H1 (cell line): ENCODE measurements at regions not wholly inside any gene's neighbourhood (a gene's known extent, or its start where the extent isn't known, plus 50 kb on each side); places are given as distances from the start of the nearest gene placed in this dataset.

ENCODE experiments used
- CTCF ChIA-PET: fragments of 300-600 bp; sonication (Branson Sonifier 250); formaldehyde crosslinking; loops from one replicate; lab custom pipeline; 2021; ENCODE audit not compliant: partially characterized antibody; lab: Charles Lee
- POLR2A ChIA-PET: fragments of 300-600 bp; sonication (Branson Sonifier 250); formaldehyde crosslinking; loops from one replicate; lab custom pipeline; 2021; ENCODE audit warnings: inconsistent platforms; ENCODE audit not compliant: partially characterized antibody; lab: Charles Lee
- DNase-seq, 2 experiments: peaks; one replicate each; pipeline versions ENCODE4 v3.0.0 to v3.0.0-alpha.2; 2010 to 2022; ENCODE audit warnings: low spot score in 2 of 2, low read depth in 1 of 2, mixed read lengths in 1 of 2
- FAIRE-seq: peaks from 2 replicates; lab custom pipeline; 2011; peaks lifted over from hg19 to GRCh38; lab: Jason Lieb, UNC
- H2AFZ ChIP-seq: 2 replicates; pipeline ENCODE4 v1.8.1; 2012; ENCODE audit warnings: low read length, inconsistent platforms
- H2AK5ac ChIP-seq: 2 replicates; pipeline ENCODE4 v1.6.1; 2013; ENCODE audit warnings: low read depth, low read length
- H2BK120ac ChIP-seq: replicated peaks from 2 replicates; pipeline ENCODE3; 2013; ENCODE audit warnings: low read depth, low read length, inconsistent platforms
- H2BK12ac ChIP-seq: 2 replicates; pipeline ENCODE4 v1.6.1; 2013; ENCODE audit warnings: low read depth, low read length
- H2BK15ac ChIP-seq: 2 replicates; pipeline ENCODE4 v1.6.1; 2013; ENCODE audit warnings: low read length
- H2BK20ac ChIP-seq: 2 replicates; pipeline ENCODE4 v1.6.1; 2013; ENCODE audit warnings: low read length
- H2BK5ac ChIP-seq: 2 replicates; pipeline ENCODE4 v1.6.1; 2013; ENCODE audit warnings: low read depth, low read length
- H3K14ac ChIP-seq: 2 replicates; pipeline ENCODE4 v1.6.1; 2013; ENCODE audit warnings: inconsistent platforms; ENCODE audit not compliant: insufficient read length
- H3K18ac ChIP-seq: 2 replicates; pipeline ENCODE4 v1.6.1; 2013; ENCODE audit warnings: low read length; ENCODE audit errors: extremely low read depth
- H3K23ac ChIP-seq: 2 replicates; pipeline ENCODE4 v1.6.1; 2013; ENCODE audit warnings: inconsistent platforms; ENCODE audit not compliant: insufficient read length
- H3K23me2 ChIP-seq: 2 replicates; pipeline ENCODE4 v1.6.1; 2013; ENCODE audit warnings: low read depth, low read length
- H3K27ac ChIP-seq: 2 replicates; pipeline ENCODE4 v1.6.1; 2011; ENCODE audit warnings: low read depth, low read length, inconsistent platforms
- H3K27me3 ChIP-seq, 4 experiments: replicated peaks in 1 of 4; 1 replicate in 1 of 4; 2 replicates in 3 of 4; pipeline versions ENCODE4 v1.6.1 to v1.8.1; 2011 to 2013; ENCODE audit warnings: low read length in 3 of 4, mild to moderate bottlenecking in 3 of 4, inconsistent platforms in 2 of 4, mixed read lengths in 2 of 4, moderate library complexity in 1 of 4; ENCODE audit not compliant: control insufficient read depth in 3 of 4, insufficient read depth in 3 of 4; ENCODE audit errors: extremely low read depth in 1 of 4
- H3K36me3 ChIP-seq, 4 experiments: 2 replicates each; pipeline versions ENCODE4 v1.6.1 to v1.8.1; 2011 to 2013; ENCODE audit warnings: mild to moderate bottlenecking in 4 of 4, low read length in 3 of 4, moderate library complexity in 2 of 4, control low read depth in 1 of 4, inconsistent platforms in 1 of 4; ENCODE audit not compliant: insufficient read depth in 4 of 4, control insufficient read depth in 2 of 4
- H3K4ac ChIP-seq: replicated peaks from 2 replicates; pipeline ENCODE3; 2013; ENCODE audit warnings: low read length, low read depth, mixed read lengths, inconsistent platforms; ENCODE audit not compliant: insufficient read length
- H3K4me1 ChIP-seq, 4 experiments: replicated peaks in 1 of 4; 1 replicate in 1 of 4; 2 replicates in 3 of 4; pipeline versions ENCODE4 v1.6.1 to v1.8.1; 2011 to 2013; ENCODE audit warnings: low read length in 3 of 4, inconsistent platforms in 2 of 4, mixed read lengths in 1 of 4; ENCODE audit not compliant: insufficient read depth in 4 of 4, control insufficient read depth in 3 of 4
- H3K4me2 ChIP-seq, 2 experiments: 2 replicates each; pipeline versions ENCODE4 v1.6.1 to v1.8.1; 2011 to 2013; ENCODE audit warnings: low read depth in 2 of 2, low read length in 2 of 2, control low read depth in 1 of 2, inconsistent platforms in 1 of 2, mild to moderate bottlenecking in 1 of 2; ENCODE audit not compliant: insufficient read depth in 1 of 2
- H3K4me3 ChIP-seq, 4 experiments: fragments of 200-600, 300-600 bp in 1 of 4; sonication (generic), shearing (Covaris generic), sonication (Bioruptor Twin) in 1 of 4; 2 replicates each; pipeline versions ENCODE4 v1.5.1 to v1.8.1; 2011 to 2016; ENCODE audit warnings: low read length in 4 of 4, low read depth in 3 of 4, control low read depth in 2 of 4, inconsistent platforms in 2 of 4, mild to moderate bottlenecking in 2 of 4, mixed read lengths in 1 of 4, moderate library complexity in 1 of 4; ENCODE audit not compliant: insufficient read depth in 2 of 4; ENCODE audit errors: extremely low read depth in 1 of 4
- H3K56ac ChIP-seq: replicated peaks from 2 replicates; pipeline ENCODE3; 2013; ENCODE audit warnings: low read depth, mild to moderate bottlenecking, mixed read lengths, low read length, inconsistent platforms; ENCODE audit not compliant: insufficient read length
- H3K79me1 ChIP-seq: 2 replicates; pipeline ENCODE4 v1.6.1; 2013; ENCODE audit warnings: low read depth, low read length, control low read depth
- H3K79me2 ChIP-seq, 2 experiments: 2 replicates each; pipeline versions ENCODE4 v1.6.1 to v1.8.1; 2012 to 2013; ENCODE audit warnings: low read length in 2 of 2, mild to moderate bottlenecking in 2 of 2, inconsistent platforms in 1 of 2; ENCODE audit not compliant: insufficient read depth in 2 of 2, control insufficient read depth in 1 of 2
- H3K9ac ChIP-seq, 4 experiments: replicated peaks in 1 of 4; 1 replicate in 1 of 4; 2 replicates in 3 of 4; pipeline versions ENCODE4 v1.6.1 to v1.8.1; 2011 to 2013; ENCODE audit warnings: low read depth in 3 of 4, low read length in 3 of 4, control low read depth in 2 of 4, mild to moderate bottlenecking in 2 of 4, moderate library complexity in 2 of 4, inconsistent platforms in 1 of 4; ENCODE audit errors: extremely low read depth in 1 of 4
- H3K9me3 ChIP-seq, 2 experiments: 2 replicates each; pipeline versions ENCODE4 v1.6.1 to v1.8.1; 2012 to 2013; ENCODE audit warnings: mild to moderate bottlenecking in 2 of 2, moderate library complexity in 2 of 2, control low read depth in 1 of 2, inconsistent platforms in 1 of 2, low read depth in 1 of 2, low read length in 1 of 2, mixed read lengths in 1 of 2; ENCODE audit not compliant: insufficient read depth in 2 of 2
- H4K20me1 ChIP-seq, 2 experiments: replicated peaks in 1 of 2; 2 replicates each; pipeline versions ENCODE3 to v1.8.1; 2011 to 2013; ENCODE audit warnings: inconsistent platforms in 2 of 2, low read length in 2 of 2, mild to moderate bottlenecking in 1 of 2; ENCODE audit not compliant: insufficient read depth in 2 of 2, control insufficient read depth in 1 of 2
- H4K5ac ChIP-seq: 2 replicates; pipeline ENCODE4 v1.6.1; 2013; ENCODE audit warnings: low read length, low read depth, mixed read lengths, inconsistent platforms; ENCODE audit not compliant: insufficient read length
- H4K8ac ChIP-seq: 2 replicates; pipeline ENCODE4 v1.8.0; 2013; ENCODE audit warnings: mild to moderate bottlenecking, moderate library complexity, low read length, inconsistent platforms; ENCODE audit not compliant: insufficient read depth; ENCODE audit errors: extremely low read depth
- H4K91ac ChIP-seq: replicated peaks from 2 replicates; pipeline ENCODE3; 2013; ENCODE audit warnings: low read length, mixed read lengths, inconsistent platforms; ENCODE audit not compliant: insufficient read length
- BRCA1 ChIP-seq: IDR thresholded peaks from 2 replicates; pipeline ENCODE4 v1.6.1; 2012; ENCODE audit warnings: low read depth, low read length, improper control_type of control experiment
- CTBP2 ChIP-seq: IDR thresholded peaks from 2 replicates; pipeline ENCODE4 v1.7.0; 2011; ENCODE audit warnings: borderline replicate concordance, mild to moderate bottlenecking, moderate library complexity, mixed read lengths, low read length; ENCODE audit not compliant: insufficient read depth, insufficient read length
- EGR1 ChIP-seq: IDR thresholded peaks from 2 replicates; pipeline ENCODE4 v1.6.1; 2011; ENCODE audit warnings: low read depth, low read length, borderline replicate concordance
- HDAC6 ChIP-seq: IDR thresholded peaks from one replicate; pipeline ENCODE4 v1.7.1; 2012; ENCODE audit warnings: low read depth, mild to moderate bottlenecking, inconsistent platforms, low read length, moderate library complexity
- SIN3A ChIP-seq, 2 experiments: IDR thresholded peaks in 1 of 2; conservative IDR thresholded peaks in 1 of 2; 2 replicates each; pipeline ENCODE4 v1.6.1; 2011 to 2012; ENCODE audit warnings: low read length in 2 of 2, improper control_type of control experiment in 1 of 2, low read depth in 1 of 2, mild to moderate bottlenecking in 1 of 2
- SP4 ChIP-seq: IDR thresholded peaks from 2 replicates; pipeline ENCODE4 v1.6.1; 2012; ENCODE audit warnings: low read length, inconsistent platforms
- WGBS, 2 experiments: shearing (Covaris generic) in 1 of 2; methylation state at CpG; one replicate each; pipeline versions ENCODE4 v1.1.6 to v1.1.7; 2013 to 2015; ENCODE audit warnings: low lambda C conversion rate in 2 of 2, mixed read lengths in 2 of 2, inconsistent platforms in 1 of 2, low coverage in 1 of 2, missing lambda C conversion rate in 1 of 2; ENCODE audit not compliant: insufficient replicate concordance in 2 of 2, insufficient coverage in 1 of 2, insufficient read length in 1 of 2; ENCODE audit errors: extremely low coverage in 1 of 2, missing lambda C conversion rate in 1 of 2; 5-methylcytosine and 5-hydroxymethylcytosine counted together

GRCh38 chr2:129882476-129882875 is 97.0 kb upstream of the RAB6C start:
- TF ChIP-seq SIN3A (conservative IDR thresholded peaks at IDR 0.05 in 1 of 2, IDR thresholded peaks at IDR 0.05 in 1 of 2; ENCODE audit: low read depth in 1 of 2, low read length in 2 of 2): no peak
- no peak for TF ChIP-seq CTBP2
- no peak for TF ChIP-seq SP4
- TF ChIP-seq HDAC6: no peak
- TF ChIP-seq EGR1: no peak
- no peak for TF ChIP-seq BRCA1
- TF ChIP-seq, all 59 proteins: peak for 0
- Histone ChIP-seq H3K27me3 (no peaks in the 10 kb centered on the region), H4K91ac (no peak overlapping the region), H3K79me1 (no peaks in the 10 kb centered on the region), H2BK20ac (no peak overlapping the region), H2BK120ac (no peak overlapping the region), H3K79me2 (no peaks in the 10 kb centered on the region), H3K9me3 (no peaks in the 10 kb centered on the region; a peak in 1 of 4 replicates), H3K14ac (no peak overlapping the region), H3K23ac (no peak overlapping the region), H2BK15ac (no peak overlapping the region), H3K23me2 (no peaks in the 10 kb centered on the region), H4K5ac (no peak overlapping the region), H3K9ac (no peak overlapping the region), H3K4me3 (no peak overlapping the region), H4K20me1 (peaks cover 0 to 1% of the 10 kb centered on the region in 2 experiments), H3K4ac (no peak overlapping the region), H2BK5ac (no peak overlapping the region), H4K8ac (no peak overlapping the region; the same call in 1 of the 2 replicates), H3K36me3 (no peaks in the 10 kb centered on the region), H3K4me1 (peaks cover 0 to 4% (median 2%) of the 10 kb centered on the region in 4 experiments), H3K56ac (no peak overlapping the region), H3K4me2 (no peak overlapping the region), H3K18ac (no peak overlapping the region), H2BK12ac (no peak overlapping the region), H3K27ac (no peak overlapping the region), H2AFZ (no peak overlapping the region), H2AK5ac (no peak overlapping the region)
- FAIRE-seq (no peak), DNase-seq (no peak)
- WGBS, 2 experiments: 80% methylated on average over 6 of the region's 6 CpGs; no CpG with 5 or more reads in 1 of the 2 experiments
- ChIA-PET CTCF (interaction anchor here (0.9 to 1.3 kb wide), 2 partner anchors 8 to 82 kb away, joined by 3 read pairs; no protein-coding TSS in a partner anchor), POLR2A (no interaction called here)
